ENCODE measurements at regions not wholly inside any gene's neighbourhood (a gene's known extent, or its start where the extent isn't known, plus 50 kb on each side); places are given as distances from the start of the nearest gene placed in this dataset.
"Not testable (repeated sequence)": the region's sequence is repeated elsewhere in the genome, so short reads cannot be mapped to it uniquely, and the experiment has no call there.

DNA sequence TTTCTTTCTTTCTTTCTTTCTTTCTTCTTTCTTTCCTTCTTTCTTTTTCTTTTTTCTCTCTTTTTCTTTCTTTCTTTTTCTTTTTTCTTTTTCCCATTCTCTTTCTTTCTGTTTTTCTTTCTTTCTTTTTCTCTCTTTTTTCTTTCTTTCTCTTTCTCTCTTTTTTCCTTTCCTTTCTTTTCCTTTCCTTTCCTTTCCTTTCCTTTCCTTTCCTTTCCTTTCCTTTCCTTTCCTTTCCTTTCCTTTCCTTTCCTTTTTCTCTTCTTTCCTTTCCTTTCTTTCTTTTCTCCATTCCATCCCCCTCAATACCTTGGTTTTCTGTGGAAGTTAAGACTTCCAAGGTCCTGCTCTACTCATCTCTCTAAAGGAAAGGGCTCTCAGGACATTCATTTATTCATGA lies 102.8 kb upstream of the CLNK start:
- Histone ChIP-seq H3K36me3 (ENCODE audit: control insufficient read depth, insufficient read depth, low read length) (no peaks in the 10 kb centered on the region), H3K27me3 (ENCODE audit: control insufficient read depth, insufficient read depth, low read length) (no peaks in the 10 kb centered on the region), H3K4me3 (ENCODE audit: low read depth, low read length) (no peak overlapping the region)
- no peak for DNase-seq (ENCODE audit: low read depth)
- TF ChIP-seq, protein P1, sequence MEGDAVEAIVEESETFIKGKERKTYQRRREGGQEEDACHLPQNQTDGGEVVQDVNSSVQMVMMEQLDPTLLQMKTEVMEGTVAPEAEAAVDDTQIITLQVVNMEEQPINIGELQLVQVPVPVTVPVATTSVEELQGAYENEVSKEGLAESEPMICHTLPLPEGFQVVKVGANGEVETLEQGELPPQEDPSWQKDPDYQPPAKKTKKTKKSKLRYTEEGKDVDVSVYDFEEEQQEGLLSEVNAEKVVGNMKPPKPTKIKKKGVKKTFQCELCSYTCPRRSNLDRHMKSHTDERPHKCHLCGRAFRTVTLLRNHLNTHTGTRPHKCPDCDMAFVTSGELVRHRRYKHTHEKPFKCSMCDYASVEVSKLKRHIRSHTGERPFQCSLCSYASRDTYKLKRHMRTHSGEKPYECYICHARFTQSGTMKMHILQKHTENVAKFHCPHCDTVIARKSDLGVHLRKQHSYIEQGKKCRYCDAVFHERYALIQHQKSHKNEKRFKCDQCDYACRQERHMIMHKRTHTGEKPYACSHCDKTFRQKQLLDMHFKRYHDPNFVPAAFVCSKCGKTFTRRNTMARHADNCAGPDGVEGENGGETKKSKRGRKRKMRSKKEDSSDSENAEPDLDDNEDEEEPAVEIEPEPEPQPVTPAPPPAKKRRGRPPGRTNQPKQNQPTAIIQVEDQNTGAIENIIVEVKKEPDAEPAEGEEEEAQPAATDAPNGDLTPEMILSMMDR (IDR thresholded peaks at IDR 0.05; ENCODE audit: insufficient read depth, low read length, severe bottlenecking), result no peak
- no peak for FAIRE-seq

DNA sequence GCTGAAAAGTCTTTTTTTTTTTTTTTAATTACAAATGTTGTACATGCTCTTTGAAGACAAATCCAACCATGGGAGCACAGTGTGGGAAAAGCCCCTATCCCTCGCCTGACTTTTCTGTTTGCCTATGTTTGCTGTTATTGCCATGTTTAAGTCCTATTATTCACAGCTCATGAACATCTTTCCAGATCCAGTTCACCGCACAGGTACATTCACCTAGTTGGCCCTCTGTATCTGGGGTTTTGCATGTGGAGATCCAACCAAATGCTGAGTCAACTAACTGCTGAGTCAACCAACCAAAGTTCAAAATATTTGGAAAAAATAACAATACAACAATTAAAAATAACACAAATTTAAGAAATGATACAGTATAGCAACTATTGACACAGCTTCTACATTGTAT lies 100.1 kb upstream of the CLNK start:
- Histone ChIP-seq H3K27me3 (ENCODE audit: control insufficient read depth, insufficient read depth, low read length) (no peaks in the 10 kb centered on the region), H3K36me3 (ENCODE audit: control insufficient read depth, insufficient read depth, low read length) (no peaks in the 10 kb centered on the region), H3K4me3 (ENCODE audit: low read depth, low read length) (no peak overlapping the region)
- TF ChIP-seq, protein P1 (IDR thresholded peaks at IDR 0.05; ENCODE audit: insufficient read depth, low read length, severe bottlenecking), result no peak
- FAIRE-seq (no peak), DNase-seq (ENCODE audit: low read depth) (no peak)

DNA sequence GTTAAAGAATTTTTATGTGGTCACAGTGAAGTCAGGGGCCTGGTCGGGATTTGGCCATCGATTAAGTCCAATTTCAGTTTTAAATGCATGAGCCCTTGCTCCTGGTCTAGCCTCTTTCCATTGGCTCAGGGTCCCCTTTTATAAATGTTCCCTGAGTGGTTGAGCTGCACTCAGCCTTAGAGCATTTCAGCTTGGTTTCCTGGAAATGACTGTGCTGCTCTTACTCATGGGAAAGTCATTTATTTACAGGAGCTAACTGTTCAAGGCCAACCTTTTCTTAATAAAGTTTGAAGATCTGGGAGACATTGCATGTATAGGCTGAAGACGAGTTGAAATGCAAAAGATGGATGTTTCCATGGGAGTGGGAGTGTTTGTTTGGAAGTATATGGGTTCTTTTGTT lies 98.8 kb upstream of the CLNK start:
- DNase-seq (ENCODE audit: low read depth) (peak; percentile 74), FAIRE-seq (no peak)
- Histone ChIP-seq H3K36me3 (ENCODE audit: control insufficient read depth, insufficient read depth, low read length) (no peaks in the 10 kb centered on the region), H3K4me3 (ENCODE audit: low read depth, low read length) (no peak overlapping the region), H3K27me3 (ENCODE audit: control insufficient read depth, insufficient read depth, low read length) (no peaks in the 10 kb centered on the region)
- TF ChIP-seq, protein P1 (IDR thresholded peaks at IDR 0.05; ENCODE audit: insufficient read depth, low read length, severe bottlenecking), result no peak

DNA sequence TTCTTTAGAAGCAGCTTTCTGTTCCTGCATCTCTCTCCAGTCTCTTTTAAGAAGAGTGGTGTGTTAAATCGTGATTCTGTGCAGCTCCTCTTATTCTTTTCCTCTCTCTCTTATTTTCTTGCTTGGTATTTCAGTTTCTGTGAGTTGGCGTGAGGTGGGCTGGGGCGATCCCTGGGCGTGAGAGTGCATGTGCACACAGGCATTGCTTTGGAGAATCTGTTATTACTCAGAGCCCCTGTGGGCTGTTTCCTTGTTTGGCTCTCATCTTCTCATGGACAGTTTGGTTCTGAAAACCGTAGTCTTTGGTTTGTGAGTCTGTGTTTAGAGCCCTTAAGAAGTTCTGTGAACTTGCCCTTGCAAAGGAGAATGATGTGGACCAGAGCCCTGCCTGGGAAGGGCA lies 97.2 kb upstream of the CLNK start:
- DNase-seq (ENCODE audit: low read depth) (peak; percentile 69), FAIRE-seq (no peak)
- TF ChIP-seq, protein P1 (IDR thresholded peaks at IDR 0.05; ENCODE audit: insufficient read depth, low read length, severe bottlenecking), result no peak
- H3K27me3 ChIP-seq (ENCODE audit: control insufficient read depth, insufficient read depth, low read length), result no peaks in the 10 kb centered on the region
- H3K36me3 ChIP-seq (ENCODE audit: control insufficient read depth, insufficient read depth, low read length), result no peaks in the 10 kb centered on the region
- H3K4me3 ChIP-seq (ENCODE audit: low read depth, low read length), result no peak overlapping the region

DNA sequence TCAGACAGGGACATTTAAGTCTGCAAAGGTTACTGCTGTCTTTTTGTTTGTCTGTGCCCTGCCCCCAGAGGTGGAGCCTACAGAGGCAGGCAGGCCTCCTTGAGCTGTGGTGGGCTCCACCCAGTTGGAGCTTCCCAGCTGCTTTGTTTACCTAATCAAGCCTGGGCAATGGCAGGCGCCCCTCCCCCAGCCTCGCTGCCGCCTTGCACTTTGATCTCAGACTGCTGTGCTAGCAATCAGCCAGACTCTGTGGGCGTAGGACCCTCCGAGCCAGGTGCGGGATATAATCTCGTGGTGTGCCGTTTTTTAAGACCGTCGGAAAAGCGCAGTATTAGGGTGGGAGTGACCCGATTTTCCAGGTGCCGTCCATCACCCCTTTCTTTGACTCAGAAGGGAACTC lies 96.2 kb upstream of the CLNK start:
- not testable (repeated sequence) for DNase-seq (ENCODE audit: low read depth); FAIRE-seq; H3K36me3 ChIP-seq (ENCODE audit: control insufficient read depth, insufficient read depth, low read length); H3K27me3 ChIP-seq (ENCODE audit: control insufficient read depth, insufficient read depth, low read length); H3K4me3 ChIP-seq (ENCODE audit: low read depth, low read length)

DNA sequence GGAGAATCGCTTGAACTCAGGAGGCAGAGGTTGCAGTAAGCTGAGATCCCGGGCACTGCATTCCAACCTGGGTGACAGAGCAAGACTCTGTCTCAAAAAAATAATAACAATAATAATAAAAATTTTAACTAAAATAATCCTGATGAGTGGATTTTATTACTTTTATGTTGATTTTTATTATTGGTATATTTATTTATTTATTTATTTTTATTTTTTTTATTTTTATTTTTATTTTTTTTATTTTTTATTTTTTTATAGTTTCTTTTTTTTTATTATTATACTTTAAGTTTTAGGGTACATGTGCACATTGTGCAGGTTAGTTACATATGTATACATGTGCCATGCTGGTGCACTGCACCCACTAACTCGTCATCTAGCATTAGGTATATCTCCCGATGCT lies 90.6 kb upstream of the CLNK start:
- not testable (repeated sequence) for DNase-seq (ENCODE audit: low read depth); FAIRE-seq; H3K36me3 ChIP-seq (ENCODE audit: control insufficient read depth, insufficient read depth, low read length); H3K27me3 ChIP-seq (ENCODE audit: control insufficient read depth, insufficient read depth, low read length); H3K4me3 ChIP-seq (ENCODE audit: low read depth, low read length)

DNA sequence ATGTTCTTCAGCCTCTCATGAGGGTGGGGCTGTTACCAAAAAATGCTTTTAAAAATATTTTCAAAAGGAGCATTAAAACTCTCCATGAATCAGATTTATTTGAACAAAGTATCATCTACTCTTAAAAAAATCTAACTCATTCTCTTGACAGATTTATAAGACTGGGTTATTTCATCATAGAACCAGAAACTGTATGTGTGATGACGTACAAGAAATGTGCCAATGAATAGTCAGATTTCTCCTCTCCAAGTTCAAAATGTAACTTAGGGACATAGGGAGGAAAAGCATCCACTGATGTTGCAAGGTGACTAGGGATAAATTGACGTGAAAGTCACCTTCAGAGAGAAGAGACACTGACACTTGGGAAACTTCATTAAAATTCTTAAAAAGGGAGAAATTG lies 89.1 kb upstream of the CLNK start:
- DNase-seq (ENCODE audit: low read depth) (no peak), FAIRE-seq (no peak)
- no peaks in the 10 kb centered on the region for H3K36me3 ChIP-seq (ENCODE audit: control insufficient read depth, insufficient read depth, low read length)
- TF ChIP-seq, protein P1 (IDR thresholded peaks at IDR 0.05; ENCODE audit: insufficient read depth, low read length, severe bottlenecking), result no peak
- H3K27me3 ChIP-seq (ENCODE audit: control insufficient read depth, insufficient read depth, low read length), result peaks cover 1% of the 10 kb centered on the region
- no peak overlapping the region for H3K4me3 ChIP-seq (ENCODE audit: low read depth, low read length)
